DOHH2 (cell line): ENCODE measurements at regions not wholly inside any gene's neighbourhood (a gene's known extent, or its start where the extent isn't known, plus 50 kb on each side); places are given as distances from the start of the nearest gene placed in this dataset.

Experiments
- H3F3A ChIP-seq: fragments of 200-600 bp; sonication (generic), shearing (Covaris generic); 2 replicates; pipeline ENCODE4 v1.6.0; 2016; ENCODE audit warnings: antibody characterized with exemption, mild to moderate bottlenecking; ENCODE audit not compliant: control insufficient read depth, insufficient read depth
- H3K27ac ChIP-seq: fragments of 200-600 bp; sonication (generic); 2 replicates; pipeline ENCODE4 v1.5.1; 2014; ENCODE audit warnings: low read depth, mild to moderate bottlenecking, low read length, moderate library complexity
- H3K27me3 ChIP-seq: fragments of 200-600 bp; sonication (generic); 2 replicates; pipeline ENCODE4 v1.6.1; 2014; ENCODE audit warnings: mild to moderate bottlenecking, low read length, mixed read lengths; ENCODE audit not compliant: control insufficient read depth
- H3K36me3 ChIP-seq: fragments of 200-600 bp; sonication (generic); 2 replicates; pipeline ENCODE4 v1.6.1; 2014; ENCODE audit warnings: mild to moderate bottlenecking, low read length, moderate library complexity, mixed read lengths; ENCODE audit not compliant: control insufficient read depth
- H3K4me1 ChIP-seq: fragments of 200-600 bp; sonication (generic); 2 replicates; pipeline ENCODE4 v1.6.1; 2014; ENCODE audit warnings: mild to moderate bottlenecking, low read length, mixed read lengths; ENCODE audit not compliant: control insufficient read depth
- H3K4me2 ChIP-seq: fragments of 200-600 bp; sonication (generic); 2 replicates; pipeline ENCODE4 v1.6.0; 2014; ENCODE audit warnings: mild to moderate bottlenecking, low read length, moderate library complexity
- H3K4me3 ChIP-seq: fragments of 200-600 bp; sonication (generic); 2 replicates; pipeline ENCODE4 v1.5.1; 2014; ENCODE audit warnings: mild to moderate bottlenecking, low read length, mixed read lengths
- H3K79me2 ChIP-seq: fragments of 200-600 bp; sonication (generic); 2 replicates; pipeline ENCODE4 v1.6.1; 2014; ENCODE audit warnings: mild to moderate bottlenecking, low read length, mixed read lengths; ENCODE audit not compliant: control insufficient read depth
- H3K9me2 ChIP-seq: fragments of 200-600 bp; sonication (generic); replicated peaks from 2 replicates; pipeline ENCODE4 v1.6.1; 2014; ENCODE audit warnings: mild to moderate bottlenecking, low read length, mixed read lengths; ENCODE audit not compliant: control insufficient read depth
- H3K9me3 ChIP-seq: fragments of 200-600 bp; sonication (generic); 2 replicates; pipeline ENCODE4 v1.6.1; 2014; ENCODE audit warnings: antibody characterized with exemption, low read length, mixed read lengths; ENCODE audit not compliant: control insufficient read depth, insufficient read depth
- H4K20me1 ChIP-seq: fragments of 200-600 bp; sonication (generic); 2 replicates; pipeline ENCODE4 v1.6.0; 2014; ENCODE audit warnings: low read depth, mild to moderate bottlenecking, antibody characterized with exemption, low read length, moderate library complexity; ENCODE audit not compliant: control insufficient read depth, insufficient read depth
- EZH2phosphoT487 ChIP-seq: fragments of 200-600 bp; sonication (generic); IDR thresholded peaks from 2 replicates; pipeline ENCODE4 v1.6.1; 2017; ENCODE audit warnings: borderline replicate concordance, mild to moderate bottlenecking, antibody characterized with exemption, low read length, moderate library complexity, mixed read lengths
- TF ChIP-seq, protein P1 (sequence below): fragments of 200-600 bp; sonication (generic); IDR thresholded peaks from one replicate; pipeline ENCODE4 v1.5.1; 2014; ENCODE audit warnings: antibody characterized with exemption, mild to moderate bottlenecking, low read depth, low read length; ENCODE audit not compliant: poor library complexity, severe bottlenecking

DNA sequence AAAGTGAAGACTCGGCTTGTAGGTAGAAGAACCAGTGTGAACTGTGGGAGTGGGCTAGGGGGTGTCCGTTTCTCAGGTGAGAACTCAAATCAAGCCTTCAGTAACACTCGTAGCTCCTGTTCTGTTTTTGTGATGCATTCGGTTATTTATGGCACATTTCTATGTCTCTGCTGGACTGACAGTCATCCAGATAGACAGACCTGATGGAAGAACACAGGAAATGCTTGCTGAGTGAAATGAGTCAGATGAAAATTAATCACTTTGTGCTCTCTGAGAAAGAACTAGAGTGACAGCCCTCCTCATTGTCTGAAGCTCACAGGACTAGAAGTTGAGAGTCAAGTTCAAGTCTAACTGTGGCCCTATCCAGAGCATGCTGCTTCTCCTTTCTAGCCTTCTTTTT is 360.1 kb upstream of the PLXNA2 start:
- H4K20me1 ChIP-seq: no peaks in the 10 kb centered on the region
- no peak overlapping the region for H3K27ac ChIP-seq
- H3K9me2 ChIP-seq: no peaks in the 10 kb centered on the region
- no peaks in the 10 kb centered on the region for H3K79me2 ChIP-seq
- H3K9me3 ChIP-seq: no peaks in the 10 kb centered on the region
- H3K4me2 ChIP-seq: no peak overlapping the region
- TF ChIP-seq, protein P1, sequence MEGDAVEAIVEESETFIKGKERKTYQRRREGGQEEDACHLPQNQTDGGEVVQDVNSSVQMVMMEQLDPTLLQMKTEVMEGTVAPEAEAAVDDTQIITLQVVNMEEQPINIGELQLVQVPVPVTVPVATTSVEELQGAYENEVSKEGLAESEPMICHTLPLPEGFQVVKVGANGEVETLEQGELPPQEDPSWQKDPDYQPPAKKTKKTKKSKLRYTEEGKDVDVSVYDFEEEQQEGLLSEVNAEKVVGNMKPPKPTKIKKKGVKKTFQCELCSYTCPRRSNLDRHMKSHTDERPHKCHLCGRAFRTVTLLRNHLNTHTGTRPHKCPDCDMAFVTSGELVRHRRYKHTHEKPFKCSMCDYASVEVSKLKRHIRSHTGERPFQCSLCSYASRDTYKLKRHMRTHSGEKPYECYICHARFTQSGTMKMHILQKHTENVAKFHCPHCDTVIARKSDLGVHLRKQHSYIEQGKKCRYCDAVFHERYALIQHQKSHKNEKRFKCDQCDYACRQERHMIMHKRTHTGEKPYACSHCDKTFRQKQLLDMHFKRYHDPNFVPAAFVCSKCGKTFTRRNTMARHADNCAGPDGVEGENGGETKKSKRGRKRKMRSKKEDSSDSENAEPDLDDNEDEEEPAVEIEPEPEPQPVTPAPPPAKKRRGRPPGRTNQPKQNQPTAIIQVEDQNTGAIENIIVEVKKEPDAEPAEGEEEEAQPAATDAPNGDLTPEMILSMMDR: no peak
- TF ChIP-seq EZH2phosphoT487: no peak
- H3K27me3 ChIP-seq: 0 out of 2 replicates have a peak, but pooled peaks cover 2% of the 10 kb centered on the region
- no peaks in the 10 kb centered on the region for H3F3A ChIP-seq
- no peaks in the 10 kb centered on the region for H3K36me3 ChIP-seq
- H3K4me3 ChIP-seq: no peak overlapping the region
- no peaks in the 10 kb centered on the region for H3K4me1 ChIP-seq

DNA sequence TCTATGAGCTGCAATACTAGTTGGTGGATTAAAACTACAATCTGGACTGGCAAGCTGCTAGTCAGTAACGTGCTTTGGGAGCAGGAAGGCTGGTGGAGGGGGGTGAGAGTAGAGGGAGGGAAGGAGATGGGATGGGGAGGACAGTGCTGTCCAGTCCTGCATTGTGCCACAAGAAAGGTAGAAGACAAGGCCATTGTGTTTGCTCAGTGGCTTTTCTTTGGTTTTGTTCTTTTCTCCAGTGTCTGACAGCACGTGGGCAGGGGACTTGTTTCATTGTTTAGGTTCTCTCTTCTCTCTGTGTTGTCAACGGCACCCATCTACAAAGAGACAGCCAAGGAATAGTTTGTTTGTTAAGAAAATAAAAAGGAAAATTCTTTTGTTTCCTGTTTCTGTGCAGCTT is 362.8 kb upstream of the PLXNA2 start:
- Histone ChIP-seq H3F3A (no peaks in the 10 kb centered on the region), H3K4me1 (no peaks in the 10 kb centered on the region), H3K9me3 (no peaks in the 10 kb centered on the region), H3K79me2 (no peaks in the 10 kb centered on the region), H3K4me3 (no peak overlapping the region), H3K4me2 (no peak overlapping the region), H3K36me3 (no peaks in the 10 kb centered on the region), H4K20me1 (no peaks in the 10 kb centered on the region), H3K27ac (no peak overlapping the region), H3K27me3 (0 out of 2 replicates have a peak, but pooled peaks cover 2% of the 10 kb centered on the region), H3K9me2 (no peaks in the 10 kb centered on the region)
- TF ChIP-seq, protein P1: no peak
- no peak for TF ChIP-seq EZH2phosphoT487

DNA sequence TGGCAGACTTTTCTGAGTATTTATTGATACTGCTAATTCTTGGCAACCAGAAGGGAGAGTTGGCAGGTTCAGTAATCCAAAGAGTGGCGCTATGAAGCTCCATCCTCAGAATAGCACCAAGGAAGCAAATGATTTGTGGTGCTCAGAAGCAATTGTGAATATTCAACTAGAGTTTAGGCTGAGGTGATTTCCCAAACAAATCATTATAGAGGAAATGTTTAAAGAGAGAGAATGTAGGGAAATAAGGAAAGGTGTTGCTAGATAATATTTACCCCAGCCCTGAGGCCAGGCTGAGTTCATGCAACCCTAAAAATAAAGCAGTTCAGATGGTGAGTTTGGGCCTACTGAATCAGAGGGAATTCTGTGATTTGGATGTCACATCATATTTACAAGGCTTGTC is 363.4 kb upstream of the PLXNA2 start:
- Histone ChIP-seq H3K27ac (no peak overlapping the region), H3K4me1 (no peaks in the 10 kb centered on the region), H3K27me3 (0 out of 2 replicates have a peak, but pooled peaks cover 2% of the 10 kb centered on the region), H3K4me2 (no peak overlapping the region), H3K79me2 (no peaks in the 10 kb centered on the region), H3K4me3 (no peak overlapping the region), H3F3A (no peaks in the 10 kb centered on the region), H3K9me3 (no peaks in the 10 kb centered on the region), H3K36me3 (no peaks in the 10 kb centered on the region), H3K9me2 (no peaks in the 10 kb centered on the region), H4K20me1 (no peaks in the 10 kb centered on the region)
- TF ChIP-seq, protein P1: no peak
- TF ChIP-seq EZH2phosphoT487: no peak
